ENCODE measurements at regions not wholly inside any gene's neighbourhood (a gene's known extent, or its start where the extent isn't known, plus 50 kb on each side); places are given as distances from the start of the nearest gene placed in this dataset.
"Not testable (repeated sequence)": the region's sequence is repeated elsewhere in the genome, so short reads cannot be mapped to it uniquely, and the experiment has no call there.

DNA sequence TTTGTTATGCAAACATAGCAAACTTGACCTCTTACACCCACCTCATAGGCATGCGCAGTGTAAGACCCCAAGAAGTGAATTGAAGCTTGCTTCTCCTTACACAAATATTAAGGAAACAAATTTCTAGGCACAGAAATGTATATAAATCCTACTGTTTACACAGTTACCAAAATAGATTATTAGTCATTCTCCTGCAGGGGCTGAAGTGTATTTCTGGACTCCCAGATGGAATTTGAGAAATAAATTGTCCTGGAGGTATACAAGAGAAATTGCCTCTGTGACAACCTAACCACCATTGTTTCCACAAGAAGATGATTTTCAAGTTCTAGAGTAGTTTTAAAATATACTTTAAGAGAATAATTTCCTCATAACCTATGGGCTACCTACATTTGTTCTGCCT, 656.0 kb upstream of the MDGA2 start:
- DNase-seq (ENCODE audit: low spot score): no peak
- TF ChIP-seq CTCF (IDR thresholded peaks at IDR 0.05; ENCODE audit: extremely low read depth, missing control alignments): no peak

- no peak for DNase-seq (ENCODE audit: low spot score)
- no peak for TF ChIP-seq CTCF (IDR thresholded peaks at IDR 0.05; ENCODE audit: extremely low read depth, missing control alignments)
Measured at GRCh38 chr14:48325486-48325885, 650.1 kb upstream of the MDGA2 start.

- TF ChIP-seq CTCF (IDR thresholded peaks at IDR 0.05; ENCODE audit: extremely low read depth, missing control alignments): no peak
- no peak for DNase-seq (ENCODE audit: low spot score)
Measured at GRCh38 chr14:48323665-48324064, 648.3 kb upstream of the MDGA2 start.

GRCh38 chr14:48319823-48320222, 644.4 kb upstream of the MDGA2 start:
- TF ChIP-seq CTCF (IDR thresholded peaks at IDR 0.05; ENCODE audit: extremely low read depth, missing control alignments): no peak
- no peak for DNase-seq (ENCODE audit: low spot score)

GRCh38 chr14:48304729-48305128, 629.3 kb upstream of the MDGA2 start:
- no peak for TF ChIP-seq CTCF (IDR thresholded peaks at IDR 0.05; ENCODE audit: extremely low read depth, missing control alignments)
- DNase-seq (ENCODE audit: low spot score): no peak

- no peak for TF ChIP-seq CTCF (IDR thresholded peaks at IDR 0.05; ENCODE audit: extremely low read depth, missing control alignments)
- no peak for DNase-seq (ENCODE audit: low spot score)
Measured at GRCh38 chr14:48289701-48290100, 614.3 kb upstream of the MDGA2 start.

DNA sequence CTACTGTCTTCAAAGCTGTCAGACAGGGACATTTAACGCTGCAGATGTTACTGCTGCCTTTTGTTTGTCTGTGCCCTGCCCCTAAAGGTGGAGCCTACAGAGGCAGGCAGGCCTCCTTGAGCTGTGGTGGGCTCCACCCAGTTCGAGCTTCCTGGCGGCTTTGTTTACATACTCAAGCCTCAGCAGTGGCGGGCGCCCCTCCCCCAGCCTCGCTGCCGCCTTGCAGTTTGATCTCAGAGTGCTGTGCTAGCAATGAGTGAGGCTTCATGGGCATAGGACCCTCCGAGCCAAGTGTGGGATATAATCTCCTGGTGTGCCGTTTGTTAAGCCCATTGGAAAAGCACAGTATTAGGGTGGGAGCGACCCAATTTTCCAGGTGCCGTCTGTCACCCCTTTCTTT, 609.8 kb upstream of the MDGA2 start:
- DNase-seq (ENCODE audit: low spot score): not testable (repeated sequence)

DNA sequence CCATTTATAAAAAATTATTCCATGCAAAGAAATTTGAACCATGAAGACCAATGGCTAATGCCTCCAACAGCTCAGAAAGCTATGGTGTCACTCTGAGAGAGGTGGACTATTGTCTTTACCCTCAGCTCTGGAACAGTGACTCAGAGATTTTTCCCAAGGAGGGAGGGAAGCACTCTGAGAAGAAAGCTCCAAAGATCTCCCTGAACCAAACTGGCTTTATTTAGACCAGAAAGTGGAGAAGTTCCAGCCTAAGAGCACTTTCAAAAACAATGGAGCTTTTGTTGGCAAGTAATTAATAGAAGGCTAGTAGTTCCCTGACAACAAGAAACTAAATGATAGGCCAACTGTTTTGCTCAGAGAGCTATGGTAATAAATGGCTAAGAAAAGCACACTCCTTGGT, 599.9 kb upstream of the MDGA2 start:
- DNase-seq (ENCODE audit: low spot score): no peak
- TF ChIP-seq CTCF (IDR thresholded peaks at IDR 0.05; ENCODE audit: extremely low read depth, missing control alignments): no peak

Data from GM20000 (cell line).